ENCODE measurements at regions not wholly inside any gene's neighbourhood (a gene's known extent, or its start where the extent isn't known, plus 50 kb on each side); places are given as distances from the start of the nearest gene placed in this dataset.

GRCh38 chr12:14186193-14186502 lies 179.3 kb upstream of the ATF7IP start:
- Histone ChIP-seq H3K27me3 (no peaks in the 10 kb centered on the region), H3K9ac (ENCODE audit: low read depth in 2 of 2, low read length in 2 of 2) (no peak overlapping the region), H3K4me1 (no peaks in the 10 kb centered on the region), H3K9me3 (no peaks in the 10 kb centered on the region), H3K27ac (no peak overlapping the region), H3K4me3 (no peak overlapping the region), H3K36me3 (no peaks in the 10 kb centered on the region)
- no peak for DNase-seq
- TF ChIP-seq CTCF (IDR thresholded peaks at IDR 0.05): no peak
- intact Hi-C loops (cut with DNase I): loop anchor here (5.0 kb wide), 1 partner anchor 191 kb away; no protein-coding TSS in a partner anchor

- TF ChIP-seq CTCF (IDR thresholded peaks at IDR 0.05): no peak
- no peak for DNase-seq
- Histone ChIP-seq H3K4me1 (no peaks in the 10 kb centered on the region), H3K36me3 (no peaks in the 10 kb centered on the region), H3K4me3 (no peak overlapping the region), H3K27ac (no peak overlapping the region), H3K27me3 (no peaks in the 10 kb centered on the region), H3K9me3 (no peaks in the 10 kb centered on the region), H3K9ac (ENCODE audit: low read depth in 2 of 2, low read length in 2 of 2) (no peak overlapping the region)
- intact Hi-C loops (cut with DNase I): loop anchor here (5.0 kb wide), 1 partner anchor 190 kb away; no protein-coding TSS in a partner anchor
Measured at GRCh38 chr12:14187002-14187401, 178.5 kb upstream of the ATF7IP start.

DNA sequence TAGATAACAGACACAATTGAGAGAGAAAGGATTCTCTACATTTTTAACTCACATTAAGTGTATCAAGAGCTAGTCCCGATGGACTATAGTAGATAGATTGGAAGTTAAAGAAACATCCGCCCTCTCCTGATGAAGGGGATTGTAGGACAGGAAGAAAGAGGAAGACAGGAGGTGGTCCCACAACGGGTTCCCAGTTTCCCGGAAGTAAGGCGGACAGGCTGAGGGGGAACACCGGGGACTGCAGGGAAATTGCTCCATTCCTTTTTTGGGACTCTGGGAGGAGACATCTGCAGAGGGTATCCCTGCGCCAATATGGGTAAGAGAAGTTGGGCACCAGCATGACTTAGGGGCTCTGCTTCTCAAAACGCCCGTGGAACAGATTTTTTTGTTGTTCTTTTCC lies 177.5 kb upstream of the ATF7IP start:
- H3K27me3 ChIP-seq: no peaks in the 10 kb centered on the region
- intact Hi-C loops (cut with DNase I): loop anchor here (5.0 kb wide), 1 partner anchor 189 kb away; no protein-coding TSS in a partner anchor
- H3K9ac ChIP-seq (ENCODE audit: low read depth in 2 of 2, low read length in 2 of 2): no peak overlapping the region
- DNase-seq: no peak
- H3K4me3 ChIP-seq: no peak overlapping the region
- H3K27ac ChIP-seq: peak overlapping the region; percentile 53
- no peaks in the 10 kb centered on the region for H3K4me1 ChIP-seq
- H3K9me3 ChIP-seq: no peaks in the 10 kb centered on the region
- no peak for TF ChIP-seq CTCF (IDR thresholded peaks at IDR 0.05)
- H3K36me3 ChIP-seq: no peaks in the 10 kb centered on the region

DNA sequence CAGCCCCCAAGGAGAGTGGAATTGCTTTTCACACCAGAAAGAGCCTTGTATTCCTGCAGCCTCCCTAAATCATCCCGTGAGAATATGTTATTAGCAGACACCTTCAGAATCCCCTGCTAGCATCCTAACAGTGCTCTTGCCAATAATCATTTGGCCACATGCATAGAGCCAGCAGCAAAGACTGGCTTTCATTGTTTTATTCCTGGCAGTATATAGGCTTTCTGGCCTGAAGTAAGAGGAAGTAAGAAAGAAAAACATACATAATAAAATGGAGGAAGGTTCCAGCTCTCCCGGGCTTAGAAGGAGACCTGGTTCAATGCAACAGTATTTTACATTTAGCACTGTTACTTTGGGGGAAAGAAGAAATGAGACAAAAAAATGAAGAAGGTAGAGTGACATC lies 176.7 kb upstream of the ATF7IP start:
- no peak for DNase-seq
- no peak overlapping the region for H3K4me3 ChIP-seq
- peak overlapping the region in 1 of 2 donors; percentile 55 for H3K9ac ChIP-seq (ENCODE audit: low read depth in 2 of 2, low read length in 2 of 2)
- H3K27me3 ChIP-seq: no peaks in the 10 kb centered on the region
- no peak for TF ChIP-seq CTCF (IDR thresholded peaks at IDR 0.05)
- no peaks in the 10 kb centered on the region for H3K36me3 ChIP-seq
- peak overlapping the region; percentile 53 for H3K27ac ChIP-seq
- H3K4me1 ChIP-seq: no peaks in the 10 kb centered on the region
- intact Hi-C loops (cut with DNase I): loop anchor here (5.0 kb wide), 1 partner anchor 189 kb away; no protein-coding TSS in a partner anchor
- H3K9me3 ChIP-seq: no peaks in the 10 kb centered on the region

DNA sequence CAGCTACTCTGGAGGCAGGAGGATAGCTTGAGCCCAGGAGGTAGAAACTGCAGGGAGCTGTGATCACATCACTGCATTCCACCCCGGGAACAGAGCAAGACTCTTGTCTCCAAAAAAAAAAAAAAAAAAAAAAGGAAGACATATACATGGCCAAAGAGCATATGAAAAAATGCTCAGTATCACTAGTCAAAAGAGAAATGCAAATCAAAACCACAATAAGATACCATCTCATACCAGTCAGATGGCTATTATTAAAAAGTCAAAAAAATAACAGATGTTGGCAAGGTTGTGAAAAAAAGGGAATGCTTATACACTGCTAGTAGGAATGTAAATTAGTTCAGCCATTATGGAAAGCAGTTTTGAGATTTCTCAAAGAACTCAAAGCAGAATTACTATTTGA lies 174.8 kb upstream of the ATF7IP start:
- intact Hi-C loops (cut with DNase I): no loop called here
- H3K9ac ChIP-seq (ENCODE audit: low read depth in 2 of 2, low read length in 2 of 2): no peak overlapping the region

More for the DNA sequence above, 174.8 kb upstream of the ATF7IP start:
- Histone ChIP-seq H3K4me1 (no peaks in the 10 kb centered on the region), H3K27ac (no peak overlapping the region), H3K27me3 (no peaks in the 10 kb centered on the region), H3K9me3 (no peaks in the 10 kb centered on the region), H3K36me3 (no peaks in the 10 kb centered on the region), H3K4me3 (no peak overlapping the region)
- no peak for DNase-seq
- TF ChIP-seq CTCF (IDR thresholded peaks at IDR 0.05): no peak
